ENCODE measurements at regions not wholly inside any gene's neighbourhood (a gene's known extent, or its start where the extent isn't known, plus 50 kb on each side); places are given as distances from the start of the nearest gene placed in this dataset.

DNA sequence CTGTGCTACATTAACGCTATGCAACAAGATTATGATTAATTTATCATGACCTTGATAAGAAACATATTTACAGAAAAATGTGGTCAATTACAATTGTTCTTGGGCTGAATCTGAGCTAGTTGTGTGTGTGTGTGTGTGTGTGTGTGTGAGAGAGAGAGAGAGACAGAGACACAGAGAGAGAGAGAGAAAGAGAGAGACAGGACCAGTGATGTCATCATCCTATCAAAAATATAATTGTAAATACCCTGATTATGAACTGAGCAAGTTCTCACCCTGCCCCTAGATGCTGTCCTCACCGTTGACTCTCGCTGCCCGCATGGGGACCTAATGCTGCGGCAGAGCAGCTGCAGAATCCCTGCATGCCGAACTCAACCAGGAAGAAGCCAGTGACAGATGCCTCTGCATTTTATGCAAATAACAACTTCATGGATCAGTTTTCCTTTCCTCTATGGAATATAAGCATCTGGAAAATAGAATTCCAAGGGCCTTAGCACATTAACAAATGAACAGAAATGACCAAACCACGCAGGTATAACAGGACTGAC lies 512.5 kb downstream of the PLCL1 start:
- H2BK15ac ChIP-seq (ENCODE audit: low read depth, poor library complexity, severe bottlenecking), result no peak overlapping the region
- H3K4me2 ChIP-seq (ENCODE audit: low read length, poor library complexity, severe bottlenecking), result no peak overlapping the region
- H2BK120ac ChIP-seq (ENCODE audit: low read depth, low read length), result no peak overlapping the region
- H3K4ac ChIP-seq (ENCODE audit: low read depth in 1 of 2, low read length in 2 of 2), result no peak overlapping the region
- no peak overlapping the region for H3K23ac ChIP-seq (ENCODE audit: low read length in 2 of 2)
- no peak overlapping the region for H3K9ac ChIP-seq (ENCODE audit: low read length)
- no peak overlapping the region for H3K14ac ChIP-seq (ENCODE audit: low read length in 2 of 2)
- H4K91ac ChIP-seq (ENCODE audit: low read length), result no peak overlapping the region
- H3K4me1 ChIP-seq (ENCODE audit: control insufficient read depth, insufficient read depth, low read depth, low read length), result no peaks in the 10 kb centered on the region
- H3K18ac ChIP-seq (ENCODE audit: low read depth in 1 of 2, low read length in 2 of 2), result no peak overlapping the region
- H3K9me3 ChIP-seq (ENCODE audit: control insufficient read depth, low read length), result no peaks in the 10 kb centered on the region
- H2AFZ ChIP-seq (ENCODE audit: low read depth, low read length), result no peak overlapping the region
- H3K27ac ChIP-seq (ENCODE audit: low read length, poor library complexity, severe bottlenecking), result no peak overlapping the region
- H2BK12ac ChIP-seq (ENCODE audit: low read length in 2 of 2), result no peak overlapping the region
- H3K36me3 ChIP-seq (ENCODE audit: control insufficient read depth in 1 of 2, insufficient read depth in 2 of 2, low read depth in 1 of 2, low read length in 2 of 2), result no peaks in the 10 kb centered on the region
- WGBS, result 69% methylated on average over 6 of the region's 7 CpGs
- no peaks in the 10 kb centered on the region for H3K79me1 ChIP-seq (replicated peaks; ENCODE audit: low read length, poor library complexity, severe bottlenecking)
- no peak overlapping the region for H3K4me3 ChIP-seq (ENCODE audit: insufficient read depth in 1 of 2, low read depth in 1 of 2, low read length in 2 of 2)
- peaks cover 6 to 15% of the 10 kb centered on the region in 2 experiments for H3K27me3 ChIP-seq (ENCODE audit: control insufficient read depth in 1 of 2, insufficient read depth in 1 of 2, low read length in 2 of 2)
- no peak overlapping the region for H2AK5ac ChIP-seq (ENCODE audit: low read length, severe bottlenecking)
- no peak overlapping the region for H2BK5ac ChIP-seq (ENCODE audit: low read depth, low read length, poor library complexity, severe bottlenecking)
- no peak overlapping the region for H4K8ac ChIP-seq (ENCODE audit: low read length)
- DNase-seq, result no peak

DNA sequence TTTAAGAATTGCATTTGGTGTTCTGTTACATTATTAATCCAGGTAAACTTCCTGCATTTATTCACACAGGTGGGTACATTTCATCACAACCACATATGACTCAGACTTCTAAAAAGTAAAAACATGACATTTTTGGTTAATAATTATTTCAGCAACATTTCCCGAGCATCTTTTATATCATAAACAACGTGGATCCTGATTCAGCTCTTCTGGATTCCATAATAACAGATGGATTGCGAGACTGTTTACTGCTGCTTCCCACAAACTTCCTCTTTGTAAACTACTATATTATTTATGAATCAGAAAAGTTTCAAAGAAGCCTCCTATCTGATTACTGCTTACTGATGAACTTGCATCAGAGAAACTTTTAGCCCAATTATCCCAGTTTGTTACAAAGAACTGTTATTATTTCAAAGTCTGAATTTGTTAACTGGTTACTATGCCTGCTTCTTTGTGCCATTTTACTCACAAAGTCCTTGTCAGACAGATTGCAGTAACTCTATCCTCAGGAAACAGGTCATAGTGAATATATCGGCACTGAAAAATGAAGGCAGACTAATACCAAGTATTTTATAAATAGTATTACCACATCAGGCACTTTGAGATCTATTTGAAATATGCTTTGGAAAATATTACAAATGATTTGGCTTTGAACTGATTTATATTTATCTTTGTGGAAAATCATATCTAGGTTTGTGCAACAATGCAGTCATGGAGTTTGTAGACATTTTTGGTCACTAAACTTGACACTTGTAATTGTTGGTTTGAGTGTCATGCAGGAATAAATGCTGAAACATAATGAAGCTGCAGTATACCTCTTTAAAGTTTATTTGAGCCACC lies 511.6 kb downstream of the PLCL1 start:
- no peak overlapping the region for H3K4ac ChIP-seq (ENCODE audit: low read depth in 1 of 2, low read length in 2 of 2)
- H3K18ac ChIP-seq (ENCODE audit: low read depth in 1 of 2, low read length in 2 of 2), result no peak overlapping the region
- no peak overlapping the region for H2BK15ac ChIP-seq (ENCODE audit: low read depth, poor library complexity, severe bottlenecking)
- no peak overlapping the region for H2BK5ac ChIP-seq (ENCODE audit: low read depth, low read length, poor library complexity, severe bottlenecking)
- H4K8ac ChIP-seq (ENCODE audit: low read length), result no peak overlapping the region
- H3K27ac ChIP-seq (ENCODE audit: low read length, poor library complexity, severe bottlenecking), result no peak overlapping the region
- no peak overlapping the region for H3K9ac ChIP-seq (ENCODE audit: low read length)
- DNase-seq, result peak; percentile 33
- WGBS, result 11% methylated on average over 3 of the region's 4 CpGs
- H2BK12ac ChIP-seq (ENCODE audit: low read length in 2 of 2), result no peak overlapping the region
- no peak overlapping the region for H2AFZ ChIP-seq (ENCODE audit: low read depth, low read length)
- H3K36me3 ChIP-seq (ENCODE audit: control insufficient read depth in 1 of 2, insufficient read depth in 2 of 2, low read depth in 1 of 2, low read length in 2 of 2), result no peaks in the 10 kb centered on the region
- no peak overlapping the region for H3K23ac ChIP-seq (ENCODE audit: low read length in 2 of 2)
- no peak overlapping the region for H2AK5ac ChIP-seq (ENCODE audit: low read length, severe bottlenecking)
- no peaks in the 10 kb centered on the region for H3K4me1 ChIP-seq (ENCODE audit: control insufficient read depth, insufficient read depth, low read depth, low read length)
- no peak overlapping the region for H2BK120ac ChIP-seq (ENCODE audit: low read depth, low read length)
- H3K14ac ChIP-seq (ENCODE audit: low read length in 2 of 2), result no peak overlapping the region
- no peak overlapping the region for H3K4me3 ChIP-seq (ENCODE audit: insufficient read depth in 1 of 2, low read depth in 1 of 2, low read length in 2 of 2)
- H3K27me3 ChIP-seq (ENCODE audit: control insufficient read depth in 1 of 2, insufficient read depth in 1 of 2, low read length in 2 of 2), result peaks cover 6 to 16% of the 10 kb centered on the region in 2 experiments
- H3K4me2 ChIP-seq (ENCODE audit: low read length, poor library complexity, severe bottlenecking), result no peak overlapping the region
- no peaks in the 10 kb centered on the region for H3K79me1 ChIP-seq (replicated peaks; ENCODE audit: low read length, poor library complexity, severe bottlenecking)
- no peaks in the 10 kb centered on the region for H3K9me3 ChIP-seq (ENCODE audit: control insufficient read depth, low read length)
- no peak overlapping the region for H4K91ac ChIP-seq (ENCODE audit: low read length)

DNA sequence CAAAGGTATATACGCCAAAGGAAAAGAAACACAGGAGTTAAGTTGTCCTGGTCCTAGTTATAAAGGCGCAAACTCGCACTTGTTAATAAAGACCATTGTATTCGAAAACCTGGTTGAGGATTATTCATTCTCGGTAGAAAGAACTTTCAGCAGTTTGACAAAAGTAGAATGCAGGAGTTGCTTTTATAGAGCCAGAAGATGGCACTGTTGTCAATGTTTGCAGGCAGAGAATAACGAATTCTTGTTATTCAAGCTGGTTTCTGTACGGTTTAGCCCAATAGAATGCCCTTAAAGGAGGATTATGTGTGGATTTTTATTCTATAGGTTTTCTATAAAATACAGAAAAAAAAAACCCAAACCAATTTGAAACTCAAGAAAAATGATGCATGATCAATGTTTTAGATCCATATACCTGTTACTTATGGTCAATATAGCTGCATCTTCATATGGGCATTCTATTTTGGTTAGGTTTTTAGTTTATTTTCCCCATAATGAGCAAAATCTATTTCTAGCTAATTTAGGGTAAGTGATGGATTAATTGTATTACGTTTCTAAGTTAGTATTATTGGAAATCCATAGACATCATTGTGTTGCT lies 510.3 kb downstream of the PLCL1 start:
- Histone ChIP-seq H2BK12ac (ENCODE audit: low read length in 2 of 2) (no peak overlapping the region), H3K4ac (ENCODE audit: low read depth in 1 of 2, low read length in 2 of 2) (no peak overlapping the region), H3K4me1 (ENCODE audit: control insufficient read depth, insufficient read depth, low read depth, low read length) (no peaks in the 10 kb centered on the region), H3K18ac (ENCODE audit: low read depth in 1 of 2, low read length in 2 of 2) (no peak overlapping the region), H3K9ac (ENCODE audit: low read length) (no peak overlapping the region), H3K23ac (ENCODE audit: low read length in 2 of 2) (no peak overlapping the region), H3K14ac (ENCODE audit: low read length in 2 of 2) (no peak overlapping the region), H2AK5ac (ENCODE audit: low read length, severe bottlenecking) (no peak overlapping the region), H3K27ac (ENCODE audit: low read length, poor library complexity, severe bottlenecking) (no peak overlapping the region), H3K27me3 (ENCODE audit: control insufficient read depth in 1 of 2, insufficient read depth in 1 of 2, low read length in 2 of 2) (peaks cover 6 to 16% of the 10 kb centered on the region in 2 experiments), H2AFZ (ENCODE audit: low read depth, low read length) (no peak overlapping the region), H2BK120ac (ENCODE audit: low read depth, low read length) (no peak overlapping the region), H2BK5ac (ENCODE audit: low read depth, low read length, poor library complexity, severe bottlenecking) (no peak overlapping the region), H2BK15ac (ENCODE audit: low read depth, poor library complexity, severe bottlenecking) (no peak overlapping the region), H4K8ac (ENCODE audit: low read length) (no peak overlapping the region), H3K4me2 (ENCODE audit: low read length, poor library complexity, severe bottlenecking) (no peak overlapping the region), H3K79me1 (replicated peaks; ENCODE audit: low read length, poor library complexity, severe bottlenecking) (no peaks in the 10 kb centered on the region), H3K4me3 (ENCODE audit: insufficient read depth in 1 of 2, low read depth in 1 of 2, low read length in 2 of 2) (no peak overlapping the region), H3K9me3 (ENCODE audit: control insufficient read depth, low read length) (no peaks in the 10 kb centered on the region), H3K36me3 (ENCODE audit: control insufficient read depth in 1 of 2, insufficient read depth in 2 of 2, low read depth in 1 of 2, low read length in 2 of 2) (no peaks in the 10 kb centered on the region), H4K91ac (ENCODE audit: low read length) (no peak overlapping the region)
- 12% methylated on average over 6 of the region's 8 CpGs for WGBS
- DNase-seq, result peak; percentile 71
